ENCODE measurements at regions not wholly inside any gene's neighbourhood (a gene's known extent, or its start where the extent isn't known, plus 50 kb on each side); places are given as distances from the start of the nearest gene placed in this dataset.
A peak's percentile ranks its signal among the peaks of the same experiment; 100 is the strongest.

DNA sequence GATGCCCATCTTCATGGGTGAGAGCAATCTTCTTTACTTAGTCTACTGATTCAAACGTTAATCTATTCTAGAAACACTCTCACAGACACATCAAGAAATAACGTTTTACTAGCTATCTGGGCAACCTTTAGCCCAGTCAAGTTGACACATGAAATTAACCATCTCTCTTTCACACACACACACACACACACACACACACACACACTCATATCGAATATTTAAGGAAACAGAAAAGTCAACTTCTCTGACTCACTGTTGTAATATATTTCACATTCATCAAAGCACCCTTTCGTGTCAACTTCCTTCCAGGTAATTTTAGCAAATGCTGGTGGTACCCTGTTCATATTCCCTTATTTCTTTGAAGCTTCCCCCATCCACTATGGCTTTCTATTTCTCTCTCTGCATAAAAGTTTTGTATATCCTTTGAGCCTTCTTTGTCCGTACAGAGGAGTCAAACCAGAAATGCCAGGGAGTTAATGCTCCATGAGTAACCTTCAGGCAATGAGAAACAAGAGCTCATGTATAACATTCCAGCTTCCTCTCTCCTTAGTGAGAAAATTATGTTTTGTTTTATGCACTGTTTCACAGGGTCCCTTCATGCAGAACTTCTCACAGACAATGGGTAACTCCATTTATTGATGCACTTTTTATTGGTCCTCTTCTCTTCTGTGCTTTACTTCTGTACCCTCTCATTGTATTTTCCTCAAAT, 335.5 kb upstream of the CBLB start:
- DNase-seq (ENCODE audit: low read depth in 3 of 3, low spot score in 2 of 3), result peak in 1 of 3 donors; percentile 36

DNA sequence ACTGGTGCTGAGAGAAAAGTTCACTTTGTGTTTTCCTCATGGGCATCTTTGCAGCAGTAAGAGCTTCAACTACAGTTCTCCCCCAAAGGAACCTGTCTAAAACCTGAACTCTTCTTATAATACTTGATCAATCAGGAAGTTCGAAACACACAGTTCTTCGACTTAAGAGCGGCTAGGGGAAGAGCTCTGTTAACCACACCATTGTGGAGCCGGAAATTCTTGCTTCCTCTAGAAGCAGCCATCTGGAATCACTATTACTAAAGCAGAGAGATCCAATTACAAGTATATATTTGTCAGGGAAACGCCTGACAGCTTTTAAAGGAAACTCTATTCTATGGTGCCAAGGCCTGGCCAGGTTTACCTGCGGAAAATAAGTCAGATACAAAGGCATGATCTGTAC, 337.3 kb upstream of the CBLB start:
- DNase-seq (ENCODE audit: low read depth in 3 of 3, low spot score in 2 of 3), result peak in 2 of 3 donors; percentile 36 to 63

DNA sequence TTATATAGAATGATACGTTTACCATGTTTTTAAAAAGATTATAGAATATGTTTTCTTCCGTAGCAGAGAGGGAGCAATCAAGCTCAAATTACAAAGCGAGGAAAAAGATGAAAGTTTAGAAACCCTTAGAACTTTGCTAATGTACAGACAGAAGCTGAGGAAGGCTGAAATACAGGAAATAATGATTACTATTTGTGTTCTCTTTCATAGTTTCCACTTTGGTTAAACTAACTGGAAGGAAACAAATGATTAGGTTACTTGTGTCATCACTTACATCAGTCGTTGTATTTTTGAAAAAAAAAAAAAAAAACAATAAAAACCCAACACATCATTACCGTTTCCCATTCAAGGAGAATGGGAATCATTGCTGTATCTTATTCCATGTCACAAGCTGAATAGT, 337.8 kb upstream of the CBLB start:
- DNase-seq (ENCODE audit: low read depth in 3 of 3, low spot score in 2 of 3), result no peak

DNA sequence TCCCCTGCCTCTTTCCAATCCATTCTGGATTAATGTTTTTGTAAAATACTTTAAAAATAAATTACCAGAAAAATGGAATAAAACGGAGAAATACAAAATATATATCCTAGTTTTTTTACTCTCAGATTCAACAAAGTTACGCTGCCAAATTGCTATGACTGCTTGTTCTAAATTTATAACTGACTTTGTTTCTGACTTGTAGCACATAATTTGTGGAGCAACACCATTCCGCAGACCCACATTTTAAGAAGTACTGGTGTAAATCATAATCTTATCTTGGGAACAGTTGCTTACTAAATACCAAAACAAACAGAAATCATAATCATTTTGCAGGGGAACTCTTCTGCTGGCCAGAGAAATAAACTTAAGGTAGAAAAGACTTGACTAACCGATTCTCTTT, 339.4 kb upstream of the CBLB start:
- DNase-seq (ENCODE audit: low read depth in 3 of 3, low spot score in 2 of 3), result no peak

DNA sequence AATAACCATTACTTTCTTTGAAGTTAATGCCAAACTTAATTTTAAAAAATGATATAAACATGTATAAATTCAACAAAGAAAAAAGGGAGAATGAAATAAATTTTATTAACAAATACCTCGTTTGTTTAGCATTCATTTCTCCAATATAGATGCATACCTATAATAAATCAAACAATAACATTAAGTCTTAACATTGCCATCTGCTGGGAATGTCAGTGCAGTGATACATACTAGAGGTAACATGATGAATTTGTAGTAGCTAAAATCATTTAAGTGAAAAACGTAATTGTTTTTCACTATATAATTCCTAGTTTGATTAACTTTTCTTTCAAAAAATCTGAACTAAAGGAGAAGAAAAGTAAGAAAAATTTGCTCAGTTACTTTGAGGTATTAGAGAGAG, 340.2 kb upstream of the CBLB start:
- DNase-seq (ENCODE audit: low read depth in 3 of 3, low spot score in 2 of 3), result no peak

DNA sequence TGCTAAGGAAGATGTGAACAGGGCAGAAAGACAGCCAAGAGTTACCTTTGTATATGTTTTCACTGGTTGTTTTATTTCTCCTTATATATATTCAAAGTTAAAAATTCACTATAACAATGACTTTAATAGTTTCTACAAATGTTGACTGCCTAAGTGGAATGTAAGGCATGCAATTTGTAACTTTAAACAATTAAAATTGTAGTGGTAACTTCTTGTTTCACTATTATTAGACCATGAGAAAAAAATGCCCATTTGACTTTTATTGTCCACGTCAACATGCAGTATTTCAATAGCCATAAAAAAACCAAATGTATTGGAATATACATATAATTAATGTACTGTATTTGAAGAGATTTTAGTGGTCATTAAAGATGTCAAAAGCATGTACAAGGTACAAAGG, 340.7 kb upstream of the CBLB start:
- DNase-seq (ENCODE audit: low read depth in 3 of 3, low spot score in 2 of 3), result no peak

DNA sequence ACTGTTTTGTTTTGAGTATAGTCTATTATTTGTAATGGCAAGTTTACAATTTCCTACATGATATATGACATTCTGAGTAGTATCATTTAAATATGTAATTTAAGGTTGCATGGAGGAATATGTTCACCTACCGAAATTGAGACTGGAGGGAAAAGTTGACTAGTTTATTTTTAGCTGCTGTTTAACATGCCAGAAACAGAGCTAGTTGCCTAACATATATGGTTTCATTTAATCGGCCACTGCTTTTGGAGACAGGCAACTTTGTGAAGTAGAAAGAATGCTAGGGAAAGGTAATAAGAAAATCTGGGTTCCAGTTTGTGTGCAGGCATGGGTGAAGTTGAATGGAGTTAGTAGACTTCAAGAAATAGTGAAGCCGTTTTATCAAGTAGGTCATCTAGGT, 342.1 kb upstream of the CBLB start:
- no peak for DNase-seq (ENCODE audit: low read depth in 3 of 3, low spot score in 2 of 3)

DNA sequence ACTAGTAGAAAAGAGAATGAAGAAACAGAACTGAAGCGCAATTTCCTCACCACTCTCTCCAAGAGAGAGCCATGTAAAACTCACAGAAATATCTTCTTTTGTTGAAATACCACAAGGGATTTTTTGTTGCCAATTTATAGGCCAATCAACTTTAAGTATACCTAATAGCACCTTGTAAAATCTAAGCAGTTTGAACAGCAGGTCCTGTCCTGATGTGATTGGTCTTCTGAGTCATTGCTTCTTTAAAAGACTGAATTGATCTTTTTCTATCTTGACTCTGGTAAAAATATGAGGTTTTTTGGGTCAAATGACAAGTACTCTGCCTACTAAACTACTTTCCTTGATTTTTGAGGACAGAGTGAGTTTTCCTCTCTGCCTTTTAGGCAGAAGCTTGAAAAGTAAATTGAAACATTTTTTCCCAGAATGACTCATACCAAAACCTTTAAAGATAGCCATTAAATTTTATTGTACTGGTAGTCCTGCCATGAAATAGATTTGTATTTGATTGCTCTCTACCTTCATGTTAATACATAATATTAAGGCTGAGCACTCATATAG, 343.9 kb upstream of the CBLB start:
- DNase-seq (ENCODE audit: low read depth in 3 of 3, low spot score in 2 of 3), result no peak

DNA sequence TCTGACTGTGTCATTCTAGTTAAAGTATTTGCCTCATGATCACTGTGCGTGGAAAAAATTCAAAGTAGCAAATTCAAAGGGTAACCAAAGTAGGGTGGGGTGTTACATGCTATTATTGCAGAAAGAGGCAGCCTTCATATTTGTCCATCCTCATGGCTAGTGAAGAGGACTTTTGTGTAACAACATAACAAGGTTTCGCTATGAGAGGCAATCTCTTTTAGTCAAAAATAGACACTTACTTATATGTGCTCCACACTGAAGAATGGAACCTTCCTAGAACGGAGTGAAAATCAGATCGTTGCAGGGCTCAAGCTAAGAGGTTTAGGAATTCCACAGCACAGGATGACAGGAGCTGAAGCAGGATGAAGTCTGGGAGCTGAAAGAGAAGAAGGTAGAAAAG, 345.1 kb upstream of the CBLB start:
- DNase-seq (ENCODE audit: low read depth in 3 of 3, low spot score in 2 of 3), result no peak

DNA sequence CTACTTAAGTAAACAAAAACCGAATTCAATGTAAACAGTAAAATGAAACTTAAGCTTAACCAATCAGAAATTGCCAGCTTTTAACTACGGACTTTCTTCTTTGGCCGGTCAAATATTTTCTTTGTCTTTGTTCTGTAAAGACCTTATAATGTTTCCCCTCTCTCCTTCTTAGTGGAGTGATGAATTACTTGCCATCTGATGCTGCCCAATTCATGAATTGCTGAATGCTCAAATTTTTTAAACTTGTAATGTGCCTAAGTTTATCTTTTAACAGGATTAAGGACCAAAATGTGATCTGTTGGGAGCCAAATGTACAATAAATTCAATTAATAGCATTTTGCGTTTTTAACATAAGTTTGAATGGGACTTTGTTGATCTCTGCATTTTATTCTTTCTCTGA, 345.8 kb upstream of the CBLB start:
- no peak for DNase-seq (ENCODE audit: low read depth in 3 of 3, low spot score in 2 of 3)

DNA sequence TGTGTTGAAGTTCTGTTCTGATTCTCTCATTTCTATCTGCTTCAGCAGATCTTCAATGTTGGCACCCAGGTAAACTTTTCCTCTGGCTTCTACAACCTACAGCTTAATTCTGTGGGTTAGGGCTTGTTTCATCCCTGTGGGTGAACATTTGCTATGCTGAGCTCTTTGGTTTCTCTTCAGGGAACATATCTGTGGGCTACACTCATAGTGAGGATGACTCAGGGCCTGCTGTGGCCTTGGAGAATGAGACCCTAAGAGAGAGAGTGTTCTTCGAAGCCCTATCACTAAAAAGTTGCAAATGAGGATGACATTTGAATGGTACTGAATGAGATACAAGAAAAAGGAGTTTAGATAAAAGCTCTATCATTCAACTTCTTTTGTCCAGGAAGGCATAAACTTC, 346.2 kb upstream of the CBLB start:
- no peak for DNase-seq (ENCODE audit: low read depth in 3 of 3, low spot score in 2 of 3)

DNA sequence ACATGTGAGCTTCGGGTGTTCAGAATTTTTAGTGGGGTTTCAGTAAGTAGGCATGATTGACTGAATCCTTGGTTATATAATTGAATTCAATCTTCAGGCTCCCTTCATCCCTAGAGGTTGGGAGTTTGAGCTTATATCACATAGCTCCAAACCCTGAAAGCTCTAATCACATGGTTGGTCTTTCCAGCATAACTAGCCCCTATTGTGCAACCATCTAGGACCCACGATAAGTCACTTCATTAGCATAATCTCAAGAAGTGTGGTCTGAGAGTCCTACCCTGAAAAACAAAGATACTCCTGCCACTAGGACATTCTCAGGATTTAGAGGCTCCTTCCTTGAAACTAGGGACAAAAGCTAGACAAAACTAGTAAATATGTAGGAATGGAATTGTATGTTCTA, 348.9 kb upstream of the CBLB start:
- no peak for DNase-seq (ENCODE audit: low read depth in 3 of 3, low spot score in 2 of 3)

DNA sequence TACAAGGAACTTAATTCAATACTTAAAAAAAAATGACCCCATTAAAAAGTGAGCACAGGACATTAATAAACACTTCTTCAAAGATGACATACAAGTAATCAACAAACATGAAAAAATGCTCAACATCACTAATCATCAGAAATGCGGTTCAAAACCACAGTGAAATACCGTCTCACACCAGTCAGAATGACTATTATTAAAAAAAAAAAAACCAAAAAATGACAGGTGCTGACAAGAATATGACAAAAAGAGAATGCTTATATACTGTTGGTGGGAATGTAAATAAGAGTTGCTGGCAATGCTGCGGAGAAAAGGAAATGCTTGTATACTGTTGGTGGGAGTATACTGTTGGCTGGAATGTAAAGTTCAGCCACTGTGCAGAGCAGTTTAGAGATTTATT, 358.3 kb upstream of the CBLB start:
- DNase-seq (ENCODE audit: low read depth in 3 of 3, low spot score in 2 of 3), result no peak

DNA sequence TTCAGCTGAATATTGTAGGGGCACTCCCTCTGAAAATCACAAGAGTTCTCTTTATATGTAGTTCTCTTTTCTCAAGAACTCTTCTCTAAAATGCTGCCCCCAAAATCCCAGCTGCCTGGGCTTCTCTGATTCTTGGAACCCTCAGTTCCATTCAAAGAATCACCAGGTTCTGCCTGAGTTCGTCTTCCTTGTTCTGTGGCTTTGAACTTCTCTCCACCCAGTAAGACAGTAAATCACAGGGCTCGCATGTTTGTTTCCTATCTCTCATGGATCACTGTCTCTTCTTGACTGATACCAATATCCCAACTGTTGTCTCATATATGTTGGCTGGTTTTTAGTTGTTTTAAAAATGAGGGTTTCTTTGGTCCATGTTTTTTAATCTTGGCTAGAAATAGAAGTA, 359.5 kb upstream of the CBLB start:
- DNase-seq (ENCODE audit: low read depth in 3 of 3, low spot score in 2 of 3), result no peak

DNA sequence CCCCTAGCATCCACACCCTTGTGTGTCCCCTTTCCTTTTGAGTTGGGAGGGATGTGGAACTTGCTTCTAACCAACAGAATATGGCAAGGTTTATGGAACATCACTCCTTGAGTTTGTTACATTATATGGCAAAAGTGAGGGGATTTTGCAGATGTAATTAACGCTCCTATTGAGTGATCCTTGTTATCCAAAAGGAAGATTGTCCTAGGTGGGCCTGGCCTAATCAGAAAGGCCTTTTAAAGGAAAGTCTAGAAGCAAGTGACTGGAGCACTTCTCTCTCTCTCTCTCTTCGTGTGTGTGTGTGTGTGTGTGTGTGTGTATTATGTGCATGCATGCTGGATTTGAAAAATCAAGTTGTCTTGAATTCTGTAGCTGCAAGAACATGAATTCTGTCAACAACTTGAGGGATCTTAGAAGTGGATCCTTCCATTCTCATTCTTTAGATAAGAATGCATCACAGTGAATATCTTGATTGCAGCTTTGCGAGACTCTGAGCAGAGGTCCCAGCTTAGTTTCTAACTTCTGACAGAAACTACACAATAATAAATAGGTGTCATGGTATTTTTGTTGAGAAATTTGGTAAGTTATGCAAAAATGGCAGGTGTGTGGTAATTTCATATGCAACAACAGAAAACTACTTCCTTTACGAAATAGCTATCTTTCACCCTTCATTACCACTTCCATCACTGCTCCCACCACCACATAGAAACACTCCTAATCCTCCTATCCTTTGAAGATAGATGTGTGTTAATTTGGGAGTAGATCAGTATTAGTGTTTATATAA, 360.9 kb upstream of the CBLB start:
- no peak for DNase-seq (ENCODE audit: low read depth in 3 of 3, low spot score in 2 of 3)

DNA sequence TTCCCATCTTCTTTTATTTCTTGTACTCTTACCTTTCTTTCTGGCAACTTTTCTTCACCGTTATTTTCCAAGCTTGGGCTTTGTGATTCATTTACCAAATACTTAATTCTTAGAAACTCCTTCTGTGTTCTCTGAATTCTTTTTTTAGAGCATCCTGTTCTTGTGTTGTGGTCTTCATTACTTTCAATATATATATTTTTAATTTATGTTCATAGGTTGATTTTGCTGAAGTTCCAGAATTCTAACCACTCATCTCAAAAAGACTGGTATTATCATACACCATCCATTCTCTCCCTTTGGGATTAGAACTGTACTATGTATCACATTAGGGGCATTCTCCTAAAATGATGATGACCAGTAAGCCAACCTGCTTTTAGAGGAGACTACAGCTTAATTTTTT, 362.3 kb upstream of the CBLB start:
- no peak for DNase-seq (ENCODE audit: low read depth in 3 of 3, low spot score in 2 of 3)

DNA sequence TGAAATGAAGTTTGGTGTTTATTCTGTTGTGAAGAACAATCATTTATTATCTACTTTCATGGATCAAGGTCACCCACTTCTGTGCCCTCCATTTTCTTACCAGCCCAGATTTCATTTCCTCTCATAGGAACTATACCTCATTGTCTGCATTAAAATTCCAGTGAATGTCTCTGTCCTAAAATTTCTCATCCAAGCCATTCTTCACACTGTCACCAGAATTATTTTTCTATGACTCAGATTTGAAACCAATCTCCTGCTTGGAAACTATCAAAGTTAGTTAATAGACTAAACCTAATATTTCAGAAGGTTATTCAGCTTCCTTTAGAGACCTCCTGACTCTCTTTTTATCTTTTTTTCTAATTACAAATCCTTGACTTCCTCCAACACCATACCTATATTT, 364.1 kb upstream of the CBLB start:
- no peak for DNase-seq (ENCODE audit: low read depth in 3 of 3, low spot score in 2 of 3)

DNA sequence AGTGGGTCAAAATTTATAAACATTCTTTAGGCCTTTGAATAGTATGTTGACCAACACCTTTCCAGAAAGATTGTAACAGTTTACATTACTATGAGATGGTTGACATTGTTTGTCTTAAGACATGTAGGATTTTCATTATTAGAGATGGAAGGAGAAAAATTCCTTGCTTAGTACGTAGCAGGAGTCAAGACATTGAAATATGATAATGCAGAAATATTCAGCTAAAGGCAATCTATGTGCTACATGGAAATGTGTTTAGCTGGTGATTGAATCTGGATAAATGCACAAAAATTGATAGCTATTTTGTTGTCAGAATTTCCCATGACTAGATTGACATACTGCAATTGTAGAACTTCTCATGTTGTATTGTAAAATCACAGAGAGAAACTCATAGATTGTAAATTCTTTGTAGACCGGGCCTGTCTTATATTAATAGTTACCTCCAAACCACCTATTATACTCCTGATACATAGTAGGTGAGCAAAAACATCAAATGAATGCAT, 370.4 kb upstream of the CBLB start:
- DNase-seq (ENCODE audit: low read depth in 3 of 3, low spot score in 2 of 3), result no peak

DNA sequence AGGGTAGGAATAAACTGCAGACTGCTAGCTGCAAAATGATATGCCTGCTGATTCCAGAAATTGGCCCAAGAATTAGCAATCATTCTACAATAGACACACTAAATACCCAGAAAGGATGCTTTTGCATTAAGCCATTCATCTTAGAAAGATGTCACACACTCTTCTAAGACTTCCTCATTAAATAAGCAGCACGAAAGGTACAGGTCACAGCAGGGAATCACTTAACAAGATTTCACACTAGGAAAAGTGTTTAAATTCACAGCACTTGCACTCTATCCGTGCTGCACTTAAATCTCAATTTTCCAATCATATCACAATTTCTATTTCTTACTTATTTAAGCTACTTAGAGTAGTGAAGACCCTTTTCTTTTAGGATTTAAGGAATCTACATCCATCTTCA, 372.8 kb upstream of the CBLB start:
- DNase-seq (ENCODE audit: low read depth in 3 of 3, low spot score in 2 of 3), result no peak

DNA sequence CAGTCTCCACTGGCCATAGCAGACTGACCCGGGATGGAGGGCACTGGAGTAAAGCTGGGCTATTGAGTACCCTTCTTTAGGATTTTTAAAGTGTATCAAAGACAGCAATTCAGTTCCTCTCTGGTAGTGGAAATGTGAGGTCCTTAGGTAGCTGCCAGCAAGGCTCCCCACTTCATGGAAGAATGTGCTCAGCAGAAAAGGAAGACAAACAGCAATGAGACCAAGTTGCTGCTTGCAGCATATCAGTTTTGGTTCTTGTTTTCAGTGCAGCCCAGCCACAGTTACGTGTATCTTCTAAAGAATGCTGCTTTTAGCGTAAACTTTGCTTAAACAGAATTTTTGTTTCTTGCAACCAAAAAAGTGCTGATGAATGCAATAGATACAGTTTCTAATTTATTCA, 374.0 kb upstream of the CBLB start:
- no peak for DNase-seq (ENCODE audit: low read depth in 3 of 3, low spot score in 2 of 3)

DNA sequence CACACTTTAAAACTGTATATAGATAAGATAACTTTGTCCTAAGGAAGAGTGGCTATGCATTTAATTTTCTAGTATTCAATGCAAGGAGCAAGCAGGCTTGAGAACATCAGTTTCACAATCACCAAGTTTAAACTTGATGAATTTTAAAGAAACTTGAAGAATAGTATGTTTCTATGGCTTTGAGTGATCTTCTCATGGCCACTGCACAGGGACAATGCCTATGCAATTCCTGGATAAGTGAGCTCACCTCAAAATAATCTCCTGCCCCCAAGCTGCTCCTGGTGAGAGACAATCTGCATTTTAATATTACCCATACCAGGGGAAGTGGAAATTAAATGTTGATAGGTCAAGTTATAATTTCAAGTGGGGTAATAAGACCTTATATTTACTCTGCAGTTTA, 376.6 kb upstream of the CBLB start:
- no peak for DNase-seq (ENCODE audit: low read depth in 3 of 3, low spot score in 2 of 3)
